Hepatocyte (in vitro differentiated cells): ENCODE measurements at regions not wholly inside any gene's neighbourhood (a gene's known extent, or its start where the extent isn't known, plus 50 kb on each side); places are given as distances from the start of the nearest gene placed in this dataset.

Experiments used
- EZH2 ChIP-seq: fragments of 200-600 bp; sonication (generic); IDR thresholded peaks from 2 replicates; pipeline ENCODE4 v1.6.1; 2016; ENCODE audit warnings: antibody characterized with exemption, mild to moderate bottlenecking, borderline replicate concordance
- EZH2phosphoT487 ChIP-seq: fragments of 200-600 bp; sonication (generic); IDR thresholded peaks from one replicate; pipeline ENCODE4 v1.6.1; 2018; ENCODE audit warnings: antibody characterized with exemption, mild to moderate bottlenecking, low read depth, moderate library complexity; ENCODE audit not compliant: unreplicated experiment, severe bottlenecking
- TF ChIP-seq, protein P1 (sequence below): fragments of 200-600 bp; sonication (generic); IDR thresholded peaks from 2 replicates; pipeline ENCODE4 v1.5.1; 2016; ENCODE audit warnings: antibody characterized with exemption, mild to moderate bottlenecking; ENCODE audit not compliant: poor library complexity

DNA sequence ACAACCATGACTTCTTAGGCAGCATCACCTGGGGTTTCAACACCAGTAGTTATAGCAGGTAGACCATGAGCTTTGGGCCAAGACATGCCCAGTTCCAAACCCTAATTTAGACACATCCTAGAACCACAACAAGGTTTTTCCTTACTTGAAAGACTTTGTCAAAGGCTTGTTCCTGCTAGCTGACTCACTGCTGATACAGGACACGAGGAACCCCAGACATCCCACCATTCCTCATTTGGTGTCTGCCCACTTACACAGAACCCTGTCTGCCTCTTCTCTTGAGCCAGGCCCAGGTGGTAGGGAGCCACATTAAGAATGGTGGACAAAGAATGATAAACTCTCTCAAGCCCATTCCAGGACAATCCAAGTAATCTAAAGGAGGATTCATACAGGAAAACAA, 109.0 kb downstream of the CCDC71L start:
- TF ChIP-seq, protein P1, sequence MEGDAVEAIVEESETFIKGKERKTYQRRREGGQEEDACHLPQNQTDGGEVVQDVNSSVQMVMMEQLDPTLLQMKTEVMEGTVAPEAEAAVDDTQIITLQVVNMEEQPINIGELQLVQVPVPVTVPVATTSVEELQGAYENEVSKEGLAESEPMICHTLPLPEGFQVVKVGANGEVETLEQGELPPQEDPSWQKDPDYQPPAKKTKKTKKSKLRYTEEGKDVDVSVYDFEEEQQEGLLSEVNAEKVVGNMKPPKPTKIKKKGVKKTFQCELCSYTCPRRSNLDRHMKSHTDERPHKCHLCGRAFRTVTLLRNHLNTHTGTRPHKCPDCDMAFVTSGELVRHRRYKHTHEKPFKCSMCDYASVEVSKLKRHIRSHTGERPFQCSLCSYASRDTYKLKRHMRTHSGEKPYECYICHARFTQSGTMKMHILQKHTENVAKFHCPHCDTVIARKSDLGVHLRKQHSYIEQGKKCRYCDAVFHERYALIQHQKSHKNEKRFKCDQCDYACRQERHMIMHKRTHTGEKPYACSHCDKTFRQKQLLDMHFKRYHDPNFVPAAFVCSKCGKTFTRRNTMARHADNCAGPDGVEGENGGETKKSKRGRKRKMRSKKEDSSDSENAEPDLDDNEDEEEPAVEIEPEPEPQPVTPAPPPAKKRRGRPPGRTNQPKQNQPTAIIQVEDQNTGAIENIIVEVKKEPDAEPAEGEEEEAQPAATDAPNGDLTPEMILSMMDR = no peak
- TF ChIP-seq EZH2 (no peak), EZH2phosphoT487 (no peak)
